RWPE2 (cell line): ENCODE measurements at regions not wholly inside any gene's neighbourhood (a gene's known extent, or its start where the extent isn't known, plus 50 kb on each side); places are given as distances from the start of the nearest gene placed in this dataset.

Source experiments
- ATAC-seq: fragments of 200-7000 bp; cut with Tn5 transposase; 3 replicates; pipeline ENCODE4 v1.9.1; 2021; ENCODE audit warnings: low read depth
- DNase-seq: peaks from one replicate; pipeline ENCODE4 v3.0.0-alpha.2; 2020; ENCODE audit warnings: low spot score
- H3K27ac ChIP-seq: fragments of 450-650 bp; 2 replicates; pipeline ENCODE4 v1.5.1; 2017; ENCODE audit warnings: mild to moderate bottlenecking; ENCODE audit not compliant: poor library complexity, severe bottlenecking
- H3K27me3 ChIP-seq: fragments of 250-450 bp; sonication (Bioruptor Pico); 2 replicates; pipeline ENCODE4 v1.5.1; 2021; ENCODE audit warnings: mild to moderate bottlenecking, moderate library complexity; ENCODE audit not compliant: insufficient read depth, poor library complexity, severe bottlenecking
- H3K36me3 ChIP-seq: fragments of 250-450 bp; sonication (Bioruptor Pico); 2 replicates; pipeline ENCODE4 v1.5.1; 2020; ENCODE audit warnings: low read depth, mild to moderate bottlenecking, moderate library complexity
- H3K4me1 ChIP-seq: fragments of 250-450 bp; sonication (Bioruptor Pico); 2 replicates; pipeline ENCODE4 v1.5.1; 2021; ENCODE audit warnings: mild to moderate bottlenecking, moderate library complexity; ENCODE audit not compliant: insufficient read depth, poor library complexity, severe bottlenecking
- H3K4me3 ChIP-seq: fragments of 250-450 bp; sonication (Bioruptor Pico); 2 replicates; pipeline ENCODE4 v1.5.1; 2021; ENCODE audit warnings: mild to moderate bottlenecking, moderate library complexity; ENCODE audit not compliant: severe bottlenecking
- H3K9me3 ChIP-seq: fragments of 250-450 bp; sonication (Bioruptor Pico); 2 replicates; pipeline ENCODE4 v1.5.1; 2021; ENCODE audit warnings: mild to moderate bottlenecking, moderate library complexity; ENCODE audit not compliant: severe bottlenecking
- CTCF ChIP-seq: fragments of 450-650 bp; IDR thresholded peaks from one replicate; pipeline ENCODE4 v1.5.1; 2017; ENCODE audit warnings: mild to moderate bottlenecking, moderate library complexity; ENCODE audit not compliant: poor library complexity, severe bottlenecking

- H3K4me1 ChIP-seq, result no peaks in the 10 kb centered on the region
- no peak overlapping the region for H3K4me3 ChIP-seq
- H3K9me3 ChIP-seq, result no peaks in the 10 kb centered on the region
- H3K27me3 ChIP-seq, result no peaks in the 10 kb centered on the region
- no peak for TF ChIP-seq CTCF
- DNase-seq, result no peak
- no peak overlapping the region for H3K27ac ChIP-seq
- ATAC-seq, result no peak
- H3K36me3 ChIP-seq, result no peaks in the 10 kb centered on the region
Observed at GRCh38 chr13:107119989-107120881, 552.3 kb upstream of the ARGLU1 start.

GRCh38 chr13:107118506-107118905 lies 550.6 kb upstream of the ARGLU1 start:
- Histone ChIP-seq H3K4me3 (no peak overlapping the region), H3K36me3 (no peaks in the 10 kb centered on the region), H3K4me1 (no peaks in the 10 kb centered on the region), H3K27ac (no peak overlapping the region), H3K27me3 (no peaks in the 10 kb centered on the region), H3K9me3 (no peaks in the 10 kb centered on the region)
- TF ChIP-seq CTCF, result no peak
- DNase-seq, result no peak
- no peak for ATAC-seq

GRCh38 chr13:107117327-107118012 lies 549.5 kb upstream of the ARGLU1 start:
- ATAC-seq (no peak), DNase-seq (no peak)
- TF ChIP-seq CTCF, result no peak
- Histone ChIP-seq H3K4me1 (no peaks in the 10 kb centered on the region), H3K4me3 (no peak overlapping the region), H3K36me3 (no peaks in the 10 kb centered on the region), H3K27me3 (no peaks in the 10 kb centered on the region), H3K9me3 (no peaks in the 10 kb centered on the region), H3K27ac (no peak overlapping the region)

- Histone ChIP-seq H3K27me3 (no peaks in the 10 kb centered on the region), H3K36me3 (no peaks in the 10 kb centered on the region), H3K4me1 (no peaks in the 10 kb centered on the region), H3K9me3 (no peaks in the 10 kb centered on the region), H3K4me3 (no peak overlapping the region), H3K27ac (no peak overlapping the region)
- DNase-seq (no peak), ATAC-seq (no peak)
- no peak for TF ChIP-seq CTCF
Observed at GRCh38 chr13:107113387-107113786, 545.5 kb upstream of the ARGLU1 start.
